Adipocyte (in vitro differentiated cells): ENCODE measurements at regions not wholly inside any gene's neighbourhood (a gene's known extent, or its start where the extent isn't known, plus 50 kb on each side); places are given as distances from the start of the nearest gene placed in this dataset.
"Not testable (repeated sequence)": the region's sequence is repeated elsewhere in the genome, so short reads cannot be mapped to it uniquely, and the experiment has no call there.

ENCODE experiments used
- DNase-seq: peaks from one replicate; pipeline ENCODE4 v3.0.0-alpha.2; 2015; ENCODE audit warnings: low read depth
- H3K27me3 ChIP-seq: replicated peaks from 2 replicates; pipeline ENCODE4 v1.7.0; 2013; ENCODE audit warnings: mild to moderate bottlenecking, low read length, moderate library complexity; ENCODE audit not compliant: control insufficient read depth, insufficient read depth
- H3K36me3 ChIP-seq: 2 replicates; pipeline ENCODE4 v1.7.0; 2013; ENCODE audit warnings: low read length, mild to moderate bottlenecking, moderate library complexity; ENCODE audit not compliant: control insufficient read depth, insufficient read depth, severe bottlenecking
- H3K4me1 ChIP-seq: 2 replicates; pipeline ENCODE4 v1.7.0; 2013; ENCODE audit warnings: mild to moderate bottlenecking, low read length, moderate library complexity; ENCODE audit not compliant: control insufficient read depth, insufficient read depth
- H3K4me3 ChIP-seq: 2 replicates; pipeline ENCODE4 v1.7.0; 2013; ENCODE audit warnings: mild to moderate bottlenecking, low read length, moderate library complexity
- H3K9ac ChIP-seq: 2 replicates; pipeline ENCODE4 v1.7.0; 2013; ENCODE audit warnings: mild to moderate bottlenecking, low read length, moderate library complexity
- H3K9me3 ChIP-seq: 2 replicates; pipeline ENCODE4 v1.7.0; 2013; ENCODE audit warnings: mild to moderate bottlenecking, low read length, moderate library complexity; ENCODE audit not compliant: control insufficient read depth

GRCh38 chr2:13813236-13813635 is 819.3 kb upstream of the LRATD1 start:
- H3K9ac ChIP-seq, result no peak overlapping the region
- H3K4me1 ChIP-seq, result peaks cover 2% of the 10 kb centered on the region
- no peaks in the 10 kb centered on the region for H3K27me3 ChIP-seq
- no peak for DNase-seq
- no peaks in the 10 kb centered on the region for H3K9me3 ChIP-seq
- H3K36me3 ChIP-seq, result no peaks in the 10 kb centered on the region
- H3K4me3 ChIP-seq, result no peak overlapping the region

- H3K9ac ChIP-seq, result no peak overlapping the region
- no peaks in the 10 kb centered on the region for H3K36me3 ChIP-seq
- peaks cover 15% of the 10 kb centered on the region for H3K4me1 ChIP-seq
- no peak for DNase-seq
- no peaks in the 10 kb centered on the region for H3K9me3 ChIP-seq
- no peaks in the 10 kb centered on the region for H3K27me3 ChIP-seq
- H3K4me3 ChIP-seq, result no peak overlapping the region
Observed at GRCh38 chr2:13818002-13818401, 814.5 kb upstream of the LRATD1 start.

- no peak overlapping the region for H3K4me3 ChIP-seq
- H3K9ac ChIP-seq, result no peak overlapping the region
- H3K4me1 ChIP-seq, result peaks cover 15% of the 10 kb centered on the region
- no peaks in the 10 kb centered on the region for H3K36me3 ChIP-seq
- H3K9me3 ChIP-seq, result no peaks in the 10 kb centered on the region
- DNase-seq, result peak; percentile 28
- H3K27me3 ChIP-seq, result no peaks in the 10 kb centered on the region
Observed at GRCh38 chr2:13819896-13820295, 812.6 kb upstream of the LRATD1 start.

GRCh38 chr2:13821255-13821880 is 811.1 kb upstream of the LRATD1 start:
- peak; percentile 68 for DNase-seq
- Histone ChIP-seq H3K9me3 (no peaks in the 10 kb centered on the region), H3K4me3 (no peak overlapping the region), H3K36me3 (no peaks in the 10 kb centered on the region), H3K4me1 (peaks cover 15% of the 10 kb centered on the region), H3K9ac (no peak overlapping the region), H3K27me3 (no peaks in the 10 kb centered on the region)

GRCh38 chr2:13822365-13822764 is 810.2 kb upstream of the LRATD1 start:
- DNase-seq, result no peak
- Histone ChIP-seq H3K27me3 (no peaks in the 10 kb centered on the region), H3K36me3 (no peaks in the 10 kb centered on the region), H3K9me3 (no peaks in the 10 kb centered on the region), H3K9ac (no peak overlapping the region), H3K4me1 (peaks cover 13% of the 10 kb centered on the region), H3K4me3 (no peak overlapping the region)

GRCh38 chr2:13826314-13826853 is 806.1 kb upstream of the LRATD1 start:
- no peak overlapping the region for H3K4me3 ChIP-seq
- no peaks in the 10 kb centered on the region for H3K4me1 ChIP-seq
- H3K9me3 ChIP-seq, result no peaks in the 10 kb centered on the region
- H3K36me3 ChIP-seq, result no peaks in the 10 kb centered on the region
- no peak for DNase-seq
- H3K9ac ChIP-seq, result no peak overlapping the region
- no peaks in the 10 kb centered on the region for H3K27me3 ChIP-seq

- DNase-seq, result peak; percentile 56
- H3K36me3 ChIP-seq, result no peaks in the 10 kb centered on the region
- H3K9me3 ChIP-seq, result no peaks in the 10 kb centered on the region
- H3K4me3 ChIP-seq, result peak overlapping the region; percentile 42
- no peaks in the 10 kb centered on the region for H3K27me3 ChIP-seq
- H3K9ac ChIP-seq, result no peak overlapping the region
- H3K4me1 ChIP-seq, result no peaks in the 10 kb centered on the region
Observed at GRCh38 chr2:13858626-13859025, 773.9 kb upstream of the LRATD1 start.

- not testable (repeated sequence) for H3K9me3 ChIP-seq
Observed at GRCh38 chr2:13868275-13868674, 764.2 kb upstream of the LRATD1 start.

GRCh38 chr2:13876491-13877037 is 756.0 kb upstream of the LRATD1 start:
- Histone ChIP-seq H3K4me1 (no peaks in the 10 kb centered on the region), H3K4me3 (no peak overlapping the region), H3K9me3 (no peaks in the 10 kb centered on the region), H3K36me3 (no peaks in the 10 kb centered on the region), H3K27me3 (no peaks in the 10 kb centered on the region), H3K9ac (no peak overlapping the region)
- DNase-seq, result no peak

More at GRCh38 chr2:13868275-13868674, 764.2 kb upstream of the LRATD1 start:
- H3K9ac ChIP-seq, H3K36me3 ChIP-seq, H3K27me3 ChIP-seq, H3K4me3 ChIP-seq, H3K4me1 ChIP-seq, DNase-seq: not testable (repeated sequence)

GRCh38 chr2:13877571-13877970 is 754.9 kb upstream of the LRATD1 start:
- H3K9me3 ChIP-seq, result no peaks in the 10 kb centered on the region
- no peaks in the 10 kb centered on the region for H3K27me3 ChIP-seq
- no peaks in the 10 kb centered on the region for H3K4me1 ChIP-seq

GRCh38 chr2:13884291-13884976 is 748.1 kb upstream of the LRATD1 start:
- H3K4me1 ChIP-seq, result no peaks in the 10 kb centered on the region
- H3K27me3 ChIP-seq, result no peaks in the 10 kb centered on the region
- H3K9ac ChIP-seq, result no peak overlapping the region
- no peak overlapping the region for H3K4me3 ChIP-seq
- peak; percentile 65 for DNase-seq
- H3K36me3 ChIP-seq, result no peaks in the 10 kb centered on the region
- H3K9me3 ChIP-seq, result no peaks in the 10 kb centered on the region

More at GRCh38 chr2:13877571-13877970, 754.9 kb upstream of the LRATD1 start:
- no peak overlapping the region for H3K4me3 ChIP-seq
- H3K36me3 ChIP-seq, result no peaks in the 10 kb centered on the region
- DNase-seq, result no peak
- no peak overlapping the region for H3K9ac ChIP-seq
